BE2C (cell line): ENCODE measurements at regions not wholly inside any gene's neighbourhood (a gene's known extent, or its start where the extent isn't known, plus 50 kb on each side); places are given as distances from the start of the nearest gene placed in this dataset.

ENCODE experiments used
- DNase-seq: peaks from one replicate; pipeline ENCODE4 v3.0.0-alpha.2; 2020
- H3K27me3 ChIP-seq: fragments of 250-450 bp; sonication (Bioruptor Pico); 2 replicates; pipeline ENCODE4 v1.5.1; 2020; ENCODE audit warnings: mild to moderate bottlenecking
- H3K36me3 ChIP-seq: fragments of 250-450 bp; sonication (Bioruptor Pico); 2 replicates; pipeline ENCODE4 v1.5.1; 2020; ENCODE audit warnings: mild to moderate bottlenecking
- H3K4me1 ChIP-seq: fragments of 250-450 bp; sonication (Bioruptor Pico); 2 replicates; pipeline ENCODE4 v1.5.1; 2020
- H3K4me3 ChIP-seq: 2 replicates; pipeline ENCODE4 v1.5.1; 2011; ENCODE audit warnings: low read depth, low read length
- H3K9me3 ChIP-seq: fragments of 250-450 bp; sonication (Bioruptor Pico); 2 replicates; pipeline ENCODE4 v1.5.1; 2020
- TF ChIP-seq, protein P1 (sequence below): IDR thresholded peaks from 2 replicates; pipeline ENCODE4 v1.5.1; 2012; ENCODE audit warnings: mild to moderate bottlenecking, low read depth, low read length

DNA sequence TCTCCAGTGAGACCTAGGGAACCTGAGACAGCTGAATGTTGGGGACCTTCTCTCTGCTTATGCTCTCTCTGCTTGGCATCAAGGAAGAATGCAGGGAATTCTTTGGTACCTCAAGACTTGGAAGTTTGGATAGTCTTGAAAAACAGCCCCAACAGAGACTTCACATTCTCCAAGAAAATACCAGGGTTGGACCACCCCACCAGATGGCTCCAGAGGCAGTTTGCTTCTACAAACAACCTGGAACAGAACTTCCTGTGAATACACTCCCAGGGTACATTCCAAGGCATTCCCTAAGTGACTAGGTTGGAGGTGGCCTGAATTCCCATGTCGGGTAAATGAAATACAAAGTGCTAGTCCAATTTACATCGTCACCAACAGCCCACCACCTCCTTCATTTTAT, 314.4 kb downstream of the PMP22 start:
- Histone ChIP-seq H3K27me3 (no peaks in the 10 kb centered on the region), H3K4me1 (no peaks in the 10 kb centered on the region), H3K9me3 (no peaks in the 10 kb centered on the region), H3K4me3 (no peak overlapping the region), H3K36me3 (no peaks in the 10 kb centered on the region)
- DNase-seq, result no peak
- TF ChIP-seq, protein P1, sequence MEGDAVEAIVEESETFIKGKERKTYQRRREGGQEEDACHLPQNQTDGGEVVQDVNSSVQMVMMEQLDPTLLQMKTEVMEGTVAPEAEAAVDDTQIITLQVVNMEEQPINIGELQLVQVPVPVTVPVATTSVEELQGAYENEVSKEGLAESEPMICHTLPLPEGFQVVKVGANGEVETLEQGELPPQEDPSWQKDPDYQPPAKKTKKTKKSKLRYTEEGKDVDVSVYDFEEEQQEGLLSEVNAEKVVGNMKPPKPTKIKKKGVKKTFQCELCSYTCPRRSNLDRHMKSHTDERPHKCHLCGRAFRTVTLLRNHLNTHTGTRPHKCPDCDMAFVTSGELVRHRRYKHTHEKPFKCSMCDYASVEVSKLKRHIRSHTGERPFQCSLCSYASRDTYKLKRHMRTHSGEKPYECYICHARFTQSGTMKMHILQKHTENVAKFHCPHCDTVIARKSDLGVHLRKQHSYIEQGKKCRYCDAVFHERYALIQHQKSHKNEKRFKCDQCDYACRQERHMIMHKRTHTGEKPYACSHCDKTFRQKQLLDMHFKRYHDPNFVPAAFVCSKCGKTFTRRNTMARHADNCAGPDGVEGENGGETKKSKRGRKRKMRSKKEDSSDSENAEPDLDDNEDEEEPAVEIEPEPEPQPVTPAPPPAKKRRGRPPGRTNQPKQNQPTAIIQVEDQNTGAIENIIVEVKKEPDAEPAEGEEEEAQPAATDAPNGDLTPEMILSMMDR, result no peak

DNA sequence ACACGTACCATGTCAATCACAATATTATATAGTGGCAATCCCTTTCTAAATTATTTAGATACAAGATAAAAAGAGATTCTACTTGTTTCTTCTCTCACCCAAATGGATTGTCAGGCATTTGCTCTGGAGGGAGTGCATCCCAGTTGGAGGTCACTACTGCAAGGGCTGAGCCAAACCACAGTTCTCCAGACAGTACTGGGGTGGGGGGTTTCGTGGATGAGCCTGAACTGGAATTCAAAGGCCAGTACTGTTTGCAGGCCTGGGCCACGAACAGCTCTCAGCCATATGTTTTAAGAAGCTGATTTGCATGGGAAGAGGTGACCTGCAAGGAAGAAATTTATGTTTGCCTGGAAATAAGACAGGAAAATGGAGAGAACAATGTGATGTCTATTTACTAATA, 314.9 kb downstream of the PMP22 start:
- Histone ChIP-seq H3K4me1 (no peaks in the 10 kb centered on the region), H3K4me3 (no peak overlapping the region), H3K36me3 (no peaks in the 10 kb centered on the region), H3K27me3 (no peaks in the 10 kb centered on the region), H3K9me3 (no peaks in the 10 kb centered on the region)
- TF ChIP-seq, protein P1, result no peak
- no peak for DNase-seq

DNA sequence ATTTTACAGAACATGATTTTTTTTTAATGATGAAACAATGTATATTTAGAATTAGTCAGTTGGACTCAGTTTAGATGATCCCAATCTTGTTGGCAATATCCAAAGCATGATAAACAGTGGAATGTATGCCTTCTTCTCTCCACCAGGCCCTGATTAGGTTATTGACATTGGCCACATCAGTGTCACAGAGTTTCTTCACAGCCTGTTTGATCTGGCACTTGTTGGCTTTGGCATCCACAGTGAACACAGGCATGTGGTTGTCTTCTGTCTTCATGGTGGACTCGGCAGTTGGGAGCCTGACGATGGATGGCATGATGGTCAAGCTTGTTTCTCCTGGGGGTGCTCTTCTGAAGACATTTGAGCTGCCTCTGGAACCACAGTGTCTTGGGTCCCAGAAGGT, 317.5 kb downstream of the PMP22 start:
- H3K36me3 ChIP-seq, result no peaks in the 10 kb centered on the region
- H3K4me3 ChIP-seq, result no peak overlapping the region
- TF ChIP-seq, protein P1, result no peak
- H3K9me3 ChIP-seq, result no peaks in the 10 kb centered on the region
- H3K27me3 ChIP-seq, result no peaks in the 10 kb centered on the region
- DNase-seq, result no peak
- no peaks in the 10 kb centered on the region for H3K4me1 ChIP-seq

DNA sequence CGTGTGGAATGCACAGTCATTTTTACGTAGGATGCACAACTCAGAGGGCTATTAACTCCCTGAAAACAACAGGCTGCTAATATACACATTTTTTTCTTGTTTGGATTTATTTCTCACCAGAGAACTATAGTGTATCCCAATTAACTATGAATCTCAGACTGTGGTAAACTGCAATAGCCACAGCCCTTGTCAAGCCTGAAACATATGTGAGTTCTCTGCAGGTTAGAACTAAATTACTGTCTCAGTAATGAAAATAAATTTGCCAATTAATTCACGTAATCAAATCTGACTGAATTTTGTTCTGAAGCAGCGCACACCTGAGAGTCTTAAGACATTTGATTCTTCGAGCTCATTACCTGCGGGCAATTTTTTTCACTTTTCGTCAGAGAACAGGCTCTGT, 318.6 kb downstream of the PMP22 start:
- TF ChIP-seq, protein P1, result no peak
- no peaks in the 10 kb centered on the region for H3K27me3 ChIP-seq
- DNase-seq, result no peak
- H3K4me3 ChIP-seq, result no peak overlapping the region
- no peaks in the 10 kb centered on the region for H3K9me3 ChIP-seq
- H3K4me1 ChIP-seq, result no peaks in the 10 kb centered on the region
- H3K36me3 ChIP-seq, result no peaks in the 10 kb centered on the region

DNA sequence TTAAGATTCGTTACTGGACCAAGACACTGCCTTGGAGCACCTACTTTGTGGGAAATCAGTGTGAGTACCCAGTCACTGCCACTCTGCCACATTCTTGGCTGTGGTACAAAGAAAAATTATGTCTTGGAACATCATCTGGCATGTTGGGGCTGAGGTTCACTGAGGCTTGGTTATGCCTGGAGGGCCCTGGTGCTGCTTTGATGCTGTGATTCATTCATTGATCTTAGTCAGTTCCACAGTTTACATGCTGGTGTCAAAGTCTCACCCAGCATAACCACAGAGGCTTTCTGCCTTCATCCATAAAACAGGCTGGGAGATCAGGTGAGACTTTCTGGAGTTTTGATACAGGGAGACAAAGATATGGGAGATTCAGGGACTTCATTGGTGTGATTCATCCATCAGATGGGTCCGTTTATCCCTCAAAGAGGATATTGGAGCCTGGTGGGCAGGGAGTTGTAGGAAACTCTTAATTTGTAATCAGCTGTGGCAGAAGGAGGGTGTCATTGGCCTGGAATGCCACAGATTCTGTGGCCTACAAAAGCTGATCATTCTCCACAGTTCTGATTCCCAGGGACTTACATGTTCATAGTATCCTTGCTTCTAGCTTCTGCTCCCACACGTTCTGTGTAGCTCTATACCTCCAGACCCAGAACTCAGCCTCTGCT, 322.5 kb downstream of the PMP22 start:
- H3K4me3 ChIP-seq, result no peak overlapping the region
- no peaks in the 10 kb centered on the region for H3K9me3 ChIP-seq
- DNase-seq, result no peak
- no peaks in the 10 kb centered on the region for H3K36me3 ChIP-seq
- TF ChIP-seq, protein P1, result no peak
- H3K27me3 ChIP-seq, result no peaks in the 10 kb centered on the region
- no peaks in the 10 kb centered on the region for H3K4me1 ChIP-seq

DNA sequence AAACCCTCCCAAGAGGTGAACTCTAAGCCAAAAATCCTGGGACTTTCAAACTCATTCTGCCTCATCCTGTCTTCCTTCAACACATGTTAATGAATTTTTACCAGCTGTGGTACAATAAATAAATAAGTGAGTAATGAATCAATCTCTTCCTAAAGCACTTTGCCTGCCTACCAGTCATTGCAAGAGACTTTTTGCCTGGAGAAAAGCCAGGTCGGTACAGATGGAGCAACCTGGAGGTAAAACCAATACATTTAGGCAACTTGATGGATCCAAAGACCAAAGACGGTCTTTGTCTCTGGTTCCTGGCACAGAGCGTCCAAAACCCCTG, 324.2 kb downstream of the PMP22 start:
- DNase-seq, result no peak
- TF ChIP-seq, protein P1, result no peak
- Histone ChIP-seq H3K4me3 (no peak overlapping the region), H3K4me1 (no peaks in the 10 kb centered on the region), H3K27me3 (no peaks in the 10 kb centered on the region), H3K9me3 (no peaks in the 10 kb centered on the region), H3K36me3 (no peaks in the 10 kb centered on the region)
